ENCODE measurements at regions not wholly inside any gene's neighbourhood (a gene's known extent, or its start where the extent isn't known, plus 50 kb on each side); places are given as distances from the start of the nearest gene placed in this dataset.
"Not testable (repeated sequence)": the region's sequence is repeated elsewhere in the genome, so short reads cannot be mapped to it uniquely, and the experiment has no call there.

DNA sequence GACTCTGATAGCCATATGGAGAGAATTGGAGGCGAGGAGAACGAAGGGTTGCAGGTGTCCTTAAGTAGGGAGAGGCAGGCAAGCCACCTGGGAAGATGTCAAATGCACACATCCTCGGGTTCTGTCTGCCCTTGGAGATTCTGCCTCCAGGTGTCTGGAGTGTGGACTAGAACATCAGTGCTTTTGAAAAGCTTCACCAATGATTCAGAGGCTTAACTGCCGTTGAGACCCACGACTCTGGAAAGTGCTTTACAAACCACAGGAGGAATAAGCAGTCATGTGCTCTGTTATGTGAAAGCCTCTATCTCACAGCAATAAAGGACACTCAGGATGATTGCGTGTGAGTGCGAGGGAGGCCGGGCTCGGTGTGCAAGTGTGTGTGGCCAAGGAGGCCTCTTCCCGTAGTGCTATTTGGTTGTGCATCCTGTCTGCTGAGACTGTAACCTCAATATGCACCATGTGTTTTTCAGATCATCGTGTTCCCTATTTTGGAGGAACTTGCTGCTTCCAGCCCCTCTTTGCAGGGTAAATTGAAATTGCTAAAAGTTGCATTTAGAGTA, 100.9 kb downstream of the TBC1D26 start:
- TF ChIP-seq, protein P1, sequence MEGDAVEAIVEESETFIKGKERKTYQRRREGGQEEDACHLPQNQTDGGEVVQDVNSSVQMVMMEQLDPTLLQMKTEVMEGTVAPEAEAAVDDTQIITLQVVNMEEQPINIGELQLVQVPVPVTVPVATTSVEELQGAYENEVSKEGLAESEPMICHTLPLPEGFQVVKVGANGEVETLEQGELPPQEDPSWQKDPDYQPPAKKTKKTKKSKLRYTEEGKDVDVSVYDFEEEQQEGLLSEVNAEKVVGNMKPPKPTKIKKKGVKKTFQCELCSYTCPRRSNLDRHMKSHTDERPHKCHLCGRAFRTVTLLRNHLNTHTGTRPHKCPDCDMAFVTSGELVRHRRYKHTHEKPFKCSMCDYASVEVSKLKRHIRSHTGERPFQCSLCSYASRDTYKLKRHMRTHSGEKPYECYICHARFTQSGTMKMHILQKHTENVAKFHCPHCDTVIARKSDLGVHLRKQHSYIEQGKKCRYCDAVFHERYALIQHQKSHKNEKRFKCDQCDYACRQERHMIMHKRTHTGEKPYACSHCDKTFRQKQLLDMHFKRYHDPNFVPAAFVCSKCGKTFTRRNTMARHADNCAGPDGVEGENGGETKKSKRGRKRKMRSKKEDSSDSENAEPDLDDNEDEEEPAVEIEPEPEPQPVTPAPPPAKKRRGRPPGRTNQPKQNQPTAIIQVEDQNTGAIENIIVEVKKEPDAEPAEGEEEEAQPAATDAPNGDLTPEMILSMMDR (conservative IDR thresholded peaks at IDR 0.05; ENCODE audit: low read depth, low read length) = not testable (repeated sequence)
- TF ChIP-seq EZH2 (IDR thresholded peaks at IDR 0.05; ENCODE audit: borderline replicate concordance, low read depth, low read length, poor library complexity, severe bottlenecking) = not testable (repeated sequence)
